Neuronal stem cell (in vitro differentiated cells): ENCODE measurements at regions not wholly inside any gene's neighbourhood (a gene's known extent, or its start where the extent isn't known, plus 50 kb on each side); places are given as distances from the start of the nearest gene placed in this dataset.

Experiments
- DNase-seq: peaks from one replicate; pipeline ENCODE4 v3.0.0-alpha.2; 2013; ENCODE audit warnings: low spot score
- H2AFZ ChIP-seq: one replicate; pipeline ENCODE4 v1.6.1; 2013; ENCODE audit warnings: mild to moderate bottlenecking, low read length, inconsistent platforms
- H2AK5ac ChIP-seq: 2 replicates; pipeline ENCODE4 v1.6.1; 2013; ENCODE audit warnings: low read depth, mild to moderate bottlenecking, inconsistent platforms, low read length, moderate library complexity, mixed read lengths
- H2BK120ac ChIP-seq: 2 replicates; pipeline ENCODE4 v1.6.1; 2013; ENCODE audit warnings: low read depth, mild to moderate bottlenecking, inconsistent platforms, low read length, moderate library complexity, mixed read lengths
- H2BK12ac ChIP-seq: one replicate; pipeline ENCODE4 v1.6.1; 2013; ENCODE audit warnings: low read length, inconsistent platforms
- H2BK15ac ChIP-seq: 2 replicates; pipeline ENCODE4 v1.6.1; 2013; ENCODE audit warnings: mild to moderate bottlenecking, low read length, inconsistent platforms, mixed read lengths
- H2BK5ac ChIP-seq: one replicate; pipeline ENCODE4 v1.6.1; 2013; ENCODE audit warnings: inconsistent platforms, mild to moderate bottlenecking, low read length, moderate library complexity
- H3K14ac ChIP-seq: one replicate; pipeline ENCODE4 v1.6.1; 2013; ENCODE audit warnings: low read length, inconsistent platforms
- H3K18ac ChIP-seq: 2 replicates; pipeline ENCODE4 v1.6.1; 2013; ENCODE audit warnings: low read length, inconsistent platforms
- H3K23ac ChIP-seq: 2 replicates; pipeline ENCODE4 v1.6.1; 2013; ENCODE audit warnings: low read depth, mild to moderate bottlenecking, mixed read lengths, low read length, inconsistent platforms; ENCODE audit not compliant: poor library complexity
- H3K27ac ChIP-seq: replicated peaks from 3 replicates; pipeline ENCODE4 v1.5.1; 2013; ENCODE audit warnings: low read length, inconsistent platforms
- H3K27me3 ChIP-seq, 3 experiments: 2 replicates each; pipeline ENCODE4 v1.6.1; 2013; ENCODE audit warnings: low read length in 3 of 3, mild to moderate bottlenecking in 2 of 3, inconsistent platforms in 1 of 3, low read depth in 1 of 3, mixed read lengths in 1 of 3, moderate library complexity in 1 of 3; ENCODE audit not compliant: control insufficient read depth in 3 of 3, insufficient read depth in 3 of 3
- H3K36me3 ChIP-seq, 2 donors: replicated peaks in 1 of 2; 2 replicates each; pipeline ENCODE4 v1.6.1; 2013; ENCODE audit warnings: low read length in 2 of 2; ENCODE audit not compliant: control insufficient read depth in 2 of 2, insufficient read depth in 2 of 2
- H3K4ac ChIP-seq: 2 replicates; pipeline ENCODE4 v1.6.1; 2013; ENCODE audit warnings: inconsistent platforms, mild to moderate bottlenecking, low read length, moderate library complexity
- H3K4me1 ChIP-seq, 2 donors: 1 replicate in 1 of 2; 2 replicates in 1 of 2; pipeline ENCODE4 v1.6.1; 2013; ENCODE audit warnings: low read length in 2 of 2, low read depth in 1 of 2; ENCODE audit not compliant: control insufficient read depth in 2 of 2, insufficient read depth in 1 of 2
- H3K4me2 ChIP-seq: one replicate; pipeline ENCODE4 v1.6.1; 2013; ENCODE audit warnings: mild to moderate bottlenecking, low read length, inconsistent platforms; ENCODE audit not compliant: insufficient read depth, poor library complexity, severe bottlenecking
- H3K4me3 ChIP-seq, 2 donors: 2 replicates each; pipeline ENCODE4 v1.5.1; 2013; ENCODE audit warnings: low read length in 2 of 2, mild to moderate bottlenecking in 2 of 2, inconsistent platforms in 1 of 2, moderate library complexity in 1 of 2
- H3K79me1 ChIP-seq: one replicate; pipeline ENCODE4 v1.6.1; 2013; ENCODE audit warnings: low read depth, mild to moderate bottlenecking, inconsistent platforms, low read length, moderate library complexity
- H3K9ac ChIP-seq: one replicate; pipeline ENCODE4 v1.6.1; 2013; ENCODE audit warnings: mild to moderate bottlenecking, low read depth, low read length, inconsistent platforms; ENCODE audit not compliant: poor library complexity
- H3K9me3 ChIP-seq, 2 donors: replicated peaks in 1 of 2; 2 replicates each; pipeline versions ENCODE3 to v1.6.1; 2013; ENCODE audit warnings: low read length in 2 of 2, mild to moderate bottlenecking in 2 of 2, inconsistent platforms in 1 of 2, low read depth in 1 of 2, mixed read lengths in 1 of 2, moderate library complexity in 1 of 2; ENCODE audit not compliant: control insufficient read depth in 2 of 2, insufficient read depth in 1 of 2
- H4K8ac ChIP-seq: one replicate; pipeline ENCODE4 v1.6.1; 2013; ENCODE audit warnings: low read depth, mild to moderate bottlenecking, inconsistent platforms, low read length, moderate library complexity
- H4K91ac ChIP-seq: one replicate; pipeline ENCODE4 v1.6.1; 2013; ENCODE audit warnings: low read length, low read depth, mild to moderate bottlenecking, inconsistent platforms; ENCODE audit not compliant: poor library complexity
- WGBS, 2 donors: extraction: QIAGEN DNeasy Blood & Tissue Kit; methylation state at CpG; one replicate each; pipeline ENCODE4 v1.1.7; 2013; ENCODE audit warnings: missing lambda C conversion rate in 2 of 2, mixed read lengths in 1 of 2; ENCODE audit not compliant: insufficient read length in 2 of 2, insufficient replicate concordance in 1 of 2; ENCODE audit errors: extremely low coverage in 2 of 2; 5-methylcytosine and 5-hydroxymethylcytosine counted together

GRCh38 chr15:69730281-69731080 lies 277.9 kb downstream of the RPLP1 start:
- no peak overlapping the region for H3K4me3 ChIP-seq
- peaks cover 0 to 6% of the 10 kb centered on the region in 2 donors for H3K4me1 ChIP-seq
- H3K36me3 ChIP-seq = no peaks in the 10 kb centered on the region
- H3K79me1 ChIP-seq = no peaks in the 10 kb centered on the region
- H3K4ac ChIP-seq = no peak overlapping the region
- no peak overlapping the region for H3K27ac ChIP-seq
- no peak overlapping the region for H2BK12ac ChIP-seq
- WGBS, 2 donors = no CpG with 5 or more reads among the region's 13 CpGs
- H3K4me2 ChIP-seq = no peak overlapping the region
- no peak overlapping the region for H2BK15ac ChIP-seq
- no peak overlapping the region for H2AK5ac ChIP-seq
- H3K27me3 ChIP-seq = peaks cover 0 to 5% (median 0%) of the 10 kb centered on the region in 3 experiments
- no peak overlapping the region for H4K91ac ChIP-seq
- no peak overlapping the region for H2AFZ ChIP-seq
- no peak overlapping the region for H3K23ac ChIP-seq
- H2BK5ac ChIP-seq = no peak overlapping the region
- no peak overlapping the region for H4K8ac ChIP-seq
- no peak overlapping the region for H3K14ac ChIP-seq
- no peak overlapping the region for H2BK120ac ChIP-seq
- no peak for DNase-seq
- no peak overlapping the region for H3K18ac ChIP-seq
- H3K9ac ChIP-seq = no peak overlapping the region
- H3K9me3 ChIP-seq = no peaks in the 10 kb centered on the region

GRCh38 chr15:69731081-69731330 lies 278.4 kb downstream of the RPLP1 start:
- H2BK12ac ChIP-seq = no peak overlapping the region
- H3K9ac ChIP-seq = no peak overlapping the region
- no peak overlapping the region for H2BK120ac ChIP-seq
- no peak overlapping the region for H3K23ac ChIP-seq
- no peak overlapping the region for H2AK5ac ChIP-seq
- H3K79me1 ChIP-seq = no peaks in the 10 kb centered on the region
- H3K4ac ChIP-seq = no peak overlapping the region
- no peak overlapping the region for H3K4me2 ChIP-seq
- no peak overlapping the region for H3K18ac ChIP-seq
- WGBS, 2 donors = no CpG with 5 or more reads among the region's 2 CpGs
- DNase-seq = no peak
- H2BK15ac ChIP-seq = no peak overlapping the region
- no peaks in the 10 kb centered on the region for H3K9me3 ChIP-seq
- no peaks in the 10 kb centered on the region for H3K36me3 ChIP-seq
- H2AFZ ChIP-seq = no peak overlapping the region
- H3K14ac ChIP-seq = no peak overlapping the region
- no peak overlapping the region for H2BK5ac ChIP-seq
- H4K8ac ChIP-seq = no peak overlapping the region
- no peak overlapping the region for H4K91ac ChIP-seq
- no peak overlapping the region for H3K27ac ChIP-seq
- no peak overlapping the region for H3K4me3 ChIP-seq
- H3K27me3 ChIP-seq = peaks cover 0 to under 1% (median 0%) of the 10 kb centered on the region in 3 experiments
- peaks cover 0 to 7% of the 10 kb centered on the region in 2 donors for H3K4me1 ChIP-seq

- H2AFZ ChIP-seq = no peak overlapping the region
- H3K14ac ChIP-seq = no peak overlapping the region
- H3K23ac ChIP-seq = no peak overlapping the region
- no peaks in the 10 kb centered on the region for H3K36me3 ChIP-seq
- no peak for DNase-seq
- no peaks in the 10 kb centered on the region for H3K27me3 ChIP-seq
- peaks cover 0 to 11% of the 10 kb centered on the region in 2 donors for H3K4me1 ChIP-seq
- H4K91ac ChIP-seq = no peak overlapping the region
- no peak overlapping the region for H2BK5ac ChIP-seq
- no peak overlapping the region for H2BK15ac ChIP-seq
- H3K4ac ChIP-seq = no peak overlapping the region
- H3K9ac ChIP-seq = no peak overlapping the region
- H3K4me2 ChIP-seq = no peak overlapping the region
- no peaks in the 10 kb centered on the region for H3K9me3 ChIP-seq
- H3K18ac ChIP-seq = no peak overlapping the region
- H3K79me1 ChIP-seq = no peaks in the 10 kb centered on the region
- H2BK12ac ChIP-seq = no peak overlapping the region
- H2BK120ac ChIP-seq = no peak overlapping the region
- no peak overlapping the region for H4K8ac ChIP-seq
- H2AK5ac ChIP-seq = no peak overlapping the region
- H3K27ac ChIP-seq = no peak overlapping the region
- no CpG with 5 or more reads among the region's 3 CpGs for WGBS, 2 donors
- no peak overlapping the region for H3K4me3 ChIP-seq
Measured at GRCh38 chr15:69731581-69731980, 279.0 kb downstream of the RPLP1 start.

- Histone ChIP-seq H3K4me3 (no peak overlapping the region), H2BK120ac (no peak overlapping the region), H3K18ac (no peak overlapping the region), H3K4me2 (no peak overlapping the region), H3K23ac (no peak overlapping the region), H2BK5ac (no peak overlapping the region), H3K4me1 (peaks cover 0 to 11% of the 10 kb centered on the region in 2 donors), H3K4ac (no peak overlapping the region), H3K14ac (no peak overlapping the region), H3K36me3 (no peaks in the 10 kb centered on the region), H2BK15ac (no peak overlapping the region), H3K27me3 (no peaks in the 10 kb centered on the region), H3K79me1 (no peaks in the 10 kb centered on the region), H2BK12ac (no peak overlapping the region), H2AFZ (no peak overlapping the region), H4K91ac (no peak overlapping the region), H3K9ac (no peak overlapping the region), H3K9me3 (no peaks in the 10 kb centered on the region), H4K8ac (no peak overlapping the region), H3K27ac (no peak overlapping the region), H2AK5ac (no peak overlapping the region)
- no peak for DNase-seq
- WGBS, 2 donors = no CpG with 5 or more reads among the region's 1 CpG
Measured at GRCh38 chr15:69732133-69732532, 279.5 kb downstream of the RPLP1 start.
